ENCODE measurements at regions not wholly inside any gene's neighbourhood (a gene's known extent, or its start where the extent isn't known, plus 50 kb on each side); places are given as distances from the start of the nearest gene placed in this dataset.
"Not testable (repeated sequence)": the region's sequence is repeated elsewhere in the genome, so short reads cannot be mapped to it uniquely, and the experiment has no call there.

GRCh38 chr3:10109-10996 is 186.2 kb upstream of the CHL1 start:
- not testable (repeated sequence) for DNase-seq

- DNase-seq: no peak
Measured at GRCh38 chr3:11734-12133, 184.8 kb upstream of the CHL1 start.

- no peak for DNase-seq
Measured at GRCh38 chr3:14652-15051, 181.9 kb upstream of the CHL1 start.

- no peak for DNase-seq
Measured at GRCh38 chr3:16366-16765, 180.2 kb upstream of the CHL1 start.

GRCh38 chr3:20421-20820 is 176.1 kb upstream of the CHL1 start:
- DNase-seq: no peak

GRCh38 chr3:24006-24405 is 172.6 kb upstream of the CHL1 start:
- DNase-seq: no peak

GRCh38 chr3:25056-25455 is 171.5 kb upstream of the CHL1 start:
- no peak for DNase-seq

GRCh38 chr3:35985-36384 is 160.6 kb upstream of the CHL1 start:
- DNase-seq: not testable (repeated sequence)

- DNase-seq: peak; percentile 9
Measured at GRCh38 chr3:42871-43744, 153.5 kb upstream of the CHL1 start.

- DNase-seq: no peak
Measured at GRCh38 chr3:44028-44676, 152.4 kb upstream of the CHL1 start.

- not testable (repeated sequence) for DNase-seq
Measured at GRCh38 chr3:44941-45340, 151.6 kb upstream of the CHL1 start.

- no peak for DNase-seq
Measured at GRCh38 chr3:46576-46975, 150.0 kb upstream of the CHL1 start.

GRCh38 chr3:53441-53840 is 143.1 kb upstream of the CHL1 start:
- not testable (repeated sequence) for DNase-seq

- DNase-seq: no peak
Measured at GRCh38 chr3:54240-54639, 142.3 kb upstream of the CHL1 start.

- DNase-seq: no peak
Measured at GRCh38 chr3:56672-57071, 139.9 kb upstream of the CHL1 start.

GRCh38 chr3:59854-60253 is 136.7 kb upstream of the CHL1 start:
- no peak for DNase-seq

- DNase-seq: no peak
Measured at GRCh38 chr3:63095-63765, 133.3 kb upstream of the CHL1 start.

- DNase-seq: no peak
Measured at GRCh38 chr3:69690-70089, 126.9 kb upstream of the CHL1 start.

- DNase-seq: no peak
Measured at GRCh38 chr3:72776-73175, 123.8 kb upstream of the CHL1 start.

- DNase-seq: no peak
Measured at GRCh38 chr3:73271-73670, 123.3 kb upstream of the CHL1 start.

GRCh38 chr3:74676-75243 is 121.8 kb upstream of the CHL1 start:
- no peak for DNase-seq

- no peak for DNase-seq
Measured at GRCh38 chr3:75260-75659, 121.3 kb upstream of the CHL1 start.

GRCh38 chr3:79542-79941 is 117.0 kb upstream of the CHL1 start:
- no peak for DNase-seq

Data from DMS79 treated with DMSO at 0.1 percent for 48 hours (cell line).